HG03196 (cell line): ENCODE measurements at regions not wholly inside any gene's neighbourhood (a gene's known extent, or its start where the extent isn't known, plus 50 kb on each side); places are given as distances from the start of the nearest gene placed in this dataset.

Source experiments
- ATAC-seq: cut with Tn5 transposase; IDR thresholded peaks from one replicate; pipeline ENCODE4 v1.9.1; 2021; ENCODE audit not compliant: unreplicated experiment

DNA sequence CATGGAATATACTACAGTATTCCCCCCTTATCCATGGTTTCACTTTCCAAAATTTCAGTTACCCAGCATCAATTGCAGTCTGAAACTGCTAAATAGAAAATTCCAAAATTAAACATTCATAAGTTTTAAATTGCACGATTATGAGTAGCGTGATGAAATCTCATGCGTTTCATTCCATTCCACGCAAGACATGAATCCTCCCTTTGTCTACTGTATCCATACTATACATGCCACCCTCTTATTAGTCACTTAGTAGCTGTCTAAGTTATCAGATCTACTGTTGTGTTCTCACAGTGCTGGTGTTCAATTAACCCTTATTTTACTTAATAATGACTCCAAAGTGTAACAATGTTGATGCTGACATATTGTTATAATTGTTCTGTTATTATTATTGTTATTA is 261.2 kb upstream of the NDST4 start:
- no peak for ATAC-seq

DNA sequence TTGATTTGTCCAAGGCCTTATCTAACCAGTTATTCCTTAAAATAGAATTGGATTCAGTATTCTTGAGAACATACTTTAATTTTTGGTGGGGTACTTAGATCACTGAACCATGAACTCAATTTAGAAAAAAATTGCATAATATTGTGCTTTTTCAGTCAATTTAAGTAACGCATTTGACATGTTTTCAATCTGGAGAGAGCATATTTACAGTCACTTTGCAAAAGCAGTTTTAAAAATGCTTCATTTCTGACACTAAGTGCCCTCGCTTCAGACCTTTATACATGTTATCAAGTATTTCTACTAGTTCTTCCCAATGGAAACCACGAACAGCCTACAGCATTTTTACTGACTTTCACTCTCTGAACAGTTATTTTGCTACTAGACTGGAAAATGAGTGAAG is 257.1 kb upstream of the NDST4 start:
- no peak for ATAC-seq

DNA sequence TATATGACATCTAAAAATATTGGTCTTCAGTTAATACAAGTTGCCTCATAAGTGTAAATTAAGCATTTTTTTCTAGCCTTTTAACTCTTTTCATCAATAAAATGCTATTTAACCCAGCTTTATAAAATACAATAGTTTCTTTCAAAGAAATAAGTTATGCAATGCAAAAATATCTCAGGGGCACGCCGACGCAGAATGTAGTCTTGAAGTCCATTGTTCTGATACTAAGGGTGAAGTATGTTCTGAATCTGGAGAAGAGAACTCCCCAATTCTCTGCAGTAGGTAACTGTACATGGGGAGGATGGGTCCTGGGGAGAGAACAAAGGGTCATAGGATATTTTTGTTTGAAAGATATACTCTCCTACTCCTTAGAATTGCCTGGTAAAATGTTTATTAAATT is 256.6 kb upstream of the NDST4 start:
- ATAC-seq: no peak

DNA sequence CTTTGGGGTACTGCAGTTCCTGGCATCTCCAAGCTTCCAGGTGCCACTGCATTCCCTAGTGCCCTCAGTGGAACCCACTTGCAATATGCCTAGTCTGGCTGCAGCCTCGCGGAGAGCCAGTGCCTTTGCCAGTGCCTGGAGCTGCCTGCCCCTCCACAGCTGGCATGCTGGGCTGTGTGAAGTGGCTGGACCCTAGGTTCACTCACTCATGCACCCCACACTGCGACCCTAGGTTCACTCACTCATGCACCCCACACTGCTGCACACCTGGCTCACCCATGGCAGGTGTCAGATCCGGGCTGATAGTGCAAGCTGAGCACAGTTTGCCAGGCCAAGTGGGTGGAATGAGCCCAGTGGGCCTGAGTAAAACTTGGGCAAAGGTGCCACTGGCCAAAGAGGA is 253.0 kb upstream of the NDST4 start:
- ATAC-seq: no peak

DNA sequence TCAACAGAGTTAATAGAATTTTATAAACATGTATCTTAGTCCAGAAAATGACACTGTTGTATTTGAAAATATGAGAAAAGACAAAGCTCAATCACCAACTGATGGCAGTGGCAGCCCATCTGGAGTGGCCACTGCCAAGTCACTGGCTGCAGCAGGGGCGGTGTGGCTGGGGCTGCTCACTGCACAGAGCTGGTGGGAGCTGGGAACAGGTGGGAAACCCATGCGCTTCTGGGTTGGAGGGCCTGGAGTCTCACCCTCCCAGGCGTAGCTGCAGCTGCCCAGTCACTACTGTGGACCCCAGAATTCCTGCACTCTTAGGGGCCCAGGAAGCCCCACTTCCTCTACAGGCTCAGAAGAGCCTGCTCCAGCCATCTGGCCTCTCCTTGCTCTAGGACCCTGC is 251.8 kb upstream of the NDST4 start:
- ATAC-seq: no peak

DNA sequence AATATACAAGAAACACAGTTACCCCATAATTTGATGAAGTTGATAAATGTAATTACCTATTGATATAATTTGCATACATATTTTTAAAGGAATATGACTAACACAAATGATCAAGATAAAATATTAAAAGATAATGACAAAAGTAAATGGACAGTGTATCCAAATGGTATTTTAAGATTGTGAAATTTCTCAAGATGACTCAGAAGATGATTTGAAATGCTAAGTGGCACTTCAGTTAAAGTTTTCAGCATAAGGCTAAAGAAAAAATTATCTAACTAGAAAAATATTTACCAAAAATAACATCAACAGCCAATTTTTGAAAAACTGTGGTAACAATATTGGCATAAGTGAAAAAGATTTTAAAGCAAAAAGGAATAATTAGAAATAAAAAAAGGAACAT is 248.4 kb upstream of the NDST4 start:
- ATAC-seq: no peak

DNA sequence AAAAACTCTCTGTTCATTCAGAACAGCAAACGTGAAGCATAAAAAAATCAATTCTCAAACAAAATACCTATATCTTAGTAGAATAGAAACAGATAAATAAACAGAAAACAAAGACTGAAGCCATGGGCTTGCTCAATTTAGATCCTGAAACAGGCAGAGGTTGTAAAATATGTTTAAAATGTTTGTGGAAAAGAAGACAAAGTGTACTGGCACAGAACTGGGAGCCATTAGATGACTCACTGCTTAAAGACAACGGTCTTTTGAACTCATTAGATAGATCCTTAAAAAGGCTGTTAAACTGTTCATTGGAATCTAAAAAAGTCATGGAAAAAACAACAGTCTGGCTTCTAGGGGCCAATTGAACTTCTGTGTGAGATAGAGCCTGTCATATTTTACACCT is 247.0 kb upstream of the NDST4 start:
- ATAC-seq: no peak

DNA sequence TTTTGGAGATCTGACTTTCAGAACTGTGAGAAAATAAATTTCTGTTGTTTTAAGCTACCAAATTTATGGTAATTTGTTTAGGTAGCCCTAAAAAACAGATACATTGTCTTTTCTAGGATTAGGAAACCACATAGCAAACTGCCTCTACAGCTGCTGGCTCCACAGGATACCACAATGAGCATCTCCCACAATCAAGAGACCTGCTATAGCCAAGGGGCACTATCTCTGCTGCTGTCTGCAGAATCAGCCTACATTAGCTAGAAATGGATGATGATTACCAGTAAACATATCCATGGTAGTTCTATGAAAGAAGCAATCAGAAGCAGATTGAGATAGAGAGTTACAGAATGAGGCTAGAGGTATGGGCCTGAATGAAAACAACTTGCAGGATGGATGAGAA is 244.4 kb upstream of the NDST4 start:
- ATAC-seq: no peak

DNA sequence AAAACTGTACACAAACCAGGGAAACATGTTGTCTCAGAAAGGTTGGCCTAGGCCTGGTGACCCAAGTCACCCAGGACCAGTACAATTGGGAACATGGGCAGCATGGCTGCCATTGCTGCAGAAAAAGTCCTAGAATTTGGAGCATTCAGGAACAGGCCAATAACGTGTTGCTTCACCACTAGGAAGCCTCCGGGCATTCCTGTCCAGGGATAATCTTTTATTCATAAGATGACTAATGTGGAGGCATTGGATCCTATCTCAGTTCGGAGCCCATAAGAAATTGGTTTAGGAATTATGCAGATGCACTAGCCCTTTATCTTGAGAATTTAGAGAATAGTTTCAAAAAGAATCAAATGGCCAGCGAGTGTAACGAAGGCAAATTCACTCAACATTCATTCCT is 242.8 kb upstream of the NDST4 start:
- no peak for ATAC-seq

DNA sequence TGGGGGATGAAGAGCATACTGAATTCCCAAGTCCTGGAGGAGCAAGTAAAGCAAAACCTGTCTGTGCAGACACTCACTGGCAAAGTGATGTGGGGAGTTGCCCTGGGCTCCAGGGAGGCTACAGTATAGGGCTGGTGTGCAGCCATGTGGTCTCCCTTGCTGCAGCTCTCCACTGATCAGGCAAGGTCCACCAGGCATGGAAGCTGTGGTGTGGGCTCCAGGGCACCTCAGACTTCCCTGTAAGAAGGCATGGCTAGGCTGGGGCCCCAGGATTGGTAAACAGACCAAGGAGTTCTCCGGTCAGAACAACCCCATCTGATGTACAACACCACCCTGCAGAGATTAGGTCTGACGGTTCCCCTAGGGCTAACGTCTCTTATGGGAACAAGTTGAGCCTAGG is 241.9 kb upstream of the NDST4 start:
- ATAC-seq: no peak

DNA sequence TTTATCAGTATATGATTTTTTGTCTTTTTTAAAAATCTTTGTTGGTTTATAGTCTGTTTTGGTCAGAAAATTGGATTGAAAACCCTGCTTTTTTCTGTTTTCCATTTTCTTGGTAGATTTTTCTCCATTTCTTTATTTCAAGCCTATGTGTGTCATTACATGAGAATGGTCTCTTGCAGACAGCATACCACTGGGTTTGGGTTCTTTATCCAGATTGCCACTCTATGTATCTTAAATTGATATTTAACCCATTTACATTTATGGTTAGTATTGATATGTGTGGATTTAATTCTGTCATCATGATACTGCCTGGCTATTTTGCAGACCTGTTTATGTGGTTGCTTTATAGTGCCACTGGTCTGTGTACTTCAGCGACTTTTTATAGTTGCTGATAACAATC is 239.9 kb upstream of the NDST4 start:
- no peak for ATAC-seq

DNA sequence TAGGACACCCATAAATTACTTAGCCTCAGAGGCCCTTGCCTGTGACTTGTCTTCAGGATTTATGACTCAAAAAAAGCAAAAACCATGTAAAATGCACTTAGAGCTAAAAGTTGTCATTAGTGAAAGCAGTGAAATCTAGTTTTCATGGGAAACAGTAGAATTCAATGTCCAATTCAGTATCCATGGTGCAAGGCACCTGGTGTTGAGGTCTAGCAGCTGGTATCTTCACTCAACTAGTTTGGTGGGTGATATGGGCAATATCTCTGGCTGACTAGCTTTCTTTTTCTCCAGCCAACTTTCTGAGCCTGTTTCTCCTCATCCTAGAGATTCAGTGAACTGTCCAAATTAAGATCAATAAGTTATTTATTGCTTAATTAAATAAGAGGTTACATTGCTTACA is 229.8 kb upstream of the NDST4 start:
- no peak for ATAC-seq

DNA sequence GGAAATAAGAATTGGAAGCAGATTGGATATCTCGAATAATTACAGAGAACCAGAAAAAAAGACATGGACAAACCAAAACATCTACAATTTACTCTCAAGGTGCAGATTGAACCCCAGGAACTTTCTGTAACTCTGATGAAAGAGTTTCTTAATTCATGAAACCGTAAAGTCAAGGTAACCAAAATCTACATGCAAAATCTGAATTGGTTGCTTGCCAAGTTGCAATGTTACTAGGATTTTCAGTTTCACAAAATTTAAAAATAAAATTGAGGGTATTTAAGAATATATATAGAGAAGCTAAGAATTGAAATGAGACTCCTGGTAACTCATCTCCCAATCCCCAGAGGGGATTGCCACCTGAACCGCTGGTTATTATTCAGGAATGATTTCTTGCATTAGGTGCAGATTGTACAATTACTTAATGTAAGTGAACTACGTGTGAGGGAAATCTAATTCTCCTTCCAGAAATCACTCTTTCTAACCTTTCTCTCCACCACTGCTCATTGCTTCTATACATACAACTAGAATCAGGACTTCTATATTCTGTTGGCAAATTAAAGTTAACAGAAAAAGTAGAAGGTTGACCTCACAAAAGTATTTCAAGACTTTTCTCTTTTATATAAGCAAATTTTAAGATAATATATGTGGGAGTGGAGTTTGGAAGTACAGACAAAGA is 221.5 kb upstream of the NDST4 start:
- peak; percentile 61 for ATAC-seq

DNA sequence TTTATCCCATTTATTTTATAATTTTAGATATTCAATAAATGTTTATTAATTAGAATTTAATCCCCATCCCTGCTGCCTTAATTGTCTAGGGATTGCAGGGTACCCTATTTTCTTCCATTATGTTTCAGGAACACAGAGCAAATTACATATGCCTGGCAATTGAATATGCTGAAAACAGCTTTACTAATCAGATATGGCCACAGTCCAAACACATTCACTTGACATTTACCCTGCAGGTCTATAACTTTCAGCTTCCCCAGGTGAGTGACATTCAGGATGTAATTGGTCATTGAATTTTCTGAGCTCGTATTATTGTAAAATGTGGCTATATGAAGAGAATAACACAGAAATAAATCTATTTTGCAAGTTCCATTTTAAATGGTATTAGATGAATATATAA is 218.7 kb upstream of the NDST4 start:
- no peak for ATAC-seq

DNA sequence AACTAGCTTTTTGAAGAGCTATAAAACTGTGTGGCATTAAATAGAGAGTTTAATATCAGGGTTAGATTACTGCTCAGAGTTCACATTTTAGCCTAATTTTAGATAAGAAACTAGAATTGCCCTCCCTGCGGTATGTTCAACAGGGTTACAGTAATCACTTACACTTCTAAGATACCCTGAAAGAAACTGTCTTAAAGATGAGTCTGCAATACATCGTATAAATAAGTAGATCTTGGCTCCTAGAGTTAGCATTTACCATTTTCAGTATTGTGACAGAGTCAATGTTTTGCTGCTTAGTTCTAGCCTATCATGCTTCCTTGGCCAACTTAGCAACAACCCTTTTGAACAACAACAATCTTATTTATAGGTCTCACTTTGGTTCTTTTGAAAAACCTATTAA is 217.8 kb upstream of the NDST4 start:
- ATAC-seq: no peak

DNA sequence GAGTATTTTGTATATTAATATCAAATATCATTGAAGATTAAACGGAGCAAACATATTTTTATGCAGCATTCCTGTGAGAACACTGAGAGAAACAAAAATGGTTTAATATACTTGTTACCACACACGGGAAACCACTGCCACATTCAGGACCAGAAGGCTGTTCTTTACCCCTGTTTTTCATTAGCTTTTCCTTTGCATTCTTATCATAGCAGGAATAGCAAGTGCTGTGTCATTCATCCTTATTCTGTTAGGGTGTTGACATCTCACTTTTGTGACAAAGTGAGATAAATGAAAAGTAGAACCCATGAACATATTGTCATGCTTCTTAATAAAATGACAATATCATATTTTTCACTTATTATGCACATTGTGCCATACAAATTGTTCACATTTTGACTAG is 212.4 kb upstream of the NDST4 start:
- no peak for ATAC-seq

DNA sequence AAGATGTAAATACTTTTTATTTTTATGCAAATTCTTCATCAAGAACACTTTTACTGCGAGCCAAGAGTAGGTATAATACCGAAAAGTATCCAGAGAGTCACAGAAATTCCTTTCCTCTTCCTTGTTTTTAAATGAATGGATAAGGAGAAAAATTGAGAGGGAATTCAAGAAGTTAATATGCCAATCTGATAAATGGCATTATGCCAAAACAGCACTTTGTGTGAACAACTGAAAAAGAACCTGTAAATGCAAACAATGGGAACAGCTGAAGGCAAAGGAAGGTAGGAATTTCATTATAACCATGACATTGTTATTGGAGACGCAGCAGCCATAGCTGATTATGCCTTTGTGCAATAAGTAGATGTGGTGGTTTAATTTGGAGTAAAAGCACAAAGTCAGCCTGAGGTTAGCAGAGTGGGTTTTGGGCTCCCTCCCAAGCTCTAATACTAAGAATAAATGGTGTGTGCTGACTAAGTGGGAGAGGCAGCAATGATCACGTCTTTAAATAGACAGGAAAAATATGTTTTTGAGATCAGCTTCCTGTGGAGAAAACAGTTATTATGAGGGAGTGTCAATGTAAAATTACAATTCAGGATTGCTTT is 209.8 kb upstream of the NDST4 start:
- ATAC-seq: no peak

DNA sequence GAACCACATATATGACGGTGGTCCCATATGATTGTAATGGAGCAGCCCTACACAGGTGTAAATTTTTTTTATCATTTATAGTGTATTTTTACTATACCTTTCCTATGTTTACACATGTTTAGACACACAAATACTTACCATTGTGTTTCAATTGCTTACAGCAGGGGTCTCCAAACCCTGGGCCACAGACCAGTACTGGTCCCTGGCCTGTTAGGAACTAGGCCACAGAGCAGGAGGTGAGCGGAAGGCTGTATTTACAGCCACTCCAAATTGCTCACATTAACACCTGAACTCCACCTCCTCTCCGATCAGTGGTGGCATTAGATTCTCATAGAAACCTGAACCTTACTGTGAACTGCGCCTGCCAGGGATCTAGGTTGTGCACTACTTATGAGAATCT is 201.8 kb upstream of the NDST4 start:
- no peak for ATAC-seq

DNA sequence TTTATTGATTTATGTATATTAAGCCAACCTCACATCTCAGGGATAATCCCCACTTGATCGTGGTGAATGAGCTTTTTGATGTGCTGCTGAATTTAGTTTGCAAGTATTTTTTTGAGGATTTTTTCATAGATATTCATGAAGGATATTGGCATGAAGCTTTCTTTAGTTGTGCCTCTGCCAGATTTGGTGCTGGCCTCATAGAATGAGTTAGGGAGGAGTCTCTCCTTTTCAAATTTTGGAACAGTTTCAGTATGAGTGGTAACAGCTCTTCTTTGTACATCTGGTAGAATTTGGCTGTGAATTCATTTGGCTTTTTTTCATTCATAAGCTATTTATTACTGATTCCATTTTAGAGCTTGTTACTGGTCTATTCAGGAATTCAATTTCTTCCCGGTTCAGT is 197.2 kb upstream of the NDST4 start:
- ATAC-seq: no peak

DNA sequence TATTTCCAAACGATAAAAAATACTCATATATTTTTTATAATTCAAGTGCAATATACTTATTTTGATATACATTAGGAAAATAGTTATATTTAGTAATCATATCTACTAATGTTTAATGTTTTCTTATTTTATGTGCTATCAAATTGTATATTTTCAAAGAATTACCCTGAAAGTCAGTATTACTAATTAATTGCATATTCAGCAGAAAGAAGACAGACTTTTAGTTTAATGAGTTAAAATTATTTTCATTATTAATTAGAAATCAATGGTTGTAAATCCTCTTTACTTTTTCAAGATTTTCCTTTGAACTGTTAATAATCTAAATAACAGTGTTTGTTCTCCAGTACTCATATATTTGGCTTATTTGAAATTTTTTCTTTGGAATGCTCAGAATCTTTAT is 181.3 kb upstream of the NDST4 start:
- ATAC-seq: no peak

DNA sequence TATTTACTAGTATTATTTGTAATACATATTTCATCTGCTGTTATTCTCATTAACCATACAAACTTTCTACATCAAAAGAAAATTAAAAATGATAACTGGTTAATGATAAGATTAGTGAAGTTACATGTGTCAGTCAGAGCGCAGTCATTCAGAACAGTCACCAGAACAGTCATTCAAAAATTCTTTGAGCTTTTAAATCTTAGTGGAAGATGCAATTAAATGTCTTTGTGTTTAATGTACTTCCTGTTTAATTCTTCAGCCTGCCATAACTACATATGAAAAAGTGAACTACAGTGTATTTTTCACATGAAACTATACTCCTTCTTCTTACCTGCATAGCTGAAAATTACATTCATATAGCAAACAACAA is 179.7 kb upstream of the NDST4 start:
- no peak for ATAC-seq

DNA sequence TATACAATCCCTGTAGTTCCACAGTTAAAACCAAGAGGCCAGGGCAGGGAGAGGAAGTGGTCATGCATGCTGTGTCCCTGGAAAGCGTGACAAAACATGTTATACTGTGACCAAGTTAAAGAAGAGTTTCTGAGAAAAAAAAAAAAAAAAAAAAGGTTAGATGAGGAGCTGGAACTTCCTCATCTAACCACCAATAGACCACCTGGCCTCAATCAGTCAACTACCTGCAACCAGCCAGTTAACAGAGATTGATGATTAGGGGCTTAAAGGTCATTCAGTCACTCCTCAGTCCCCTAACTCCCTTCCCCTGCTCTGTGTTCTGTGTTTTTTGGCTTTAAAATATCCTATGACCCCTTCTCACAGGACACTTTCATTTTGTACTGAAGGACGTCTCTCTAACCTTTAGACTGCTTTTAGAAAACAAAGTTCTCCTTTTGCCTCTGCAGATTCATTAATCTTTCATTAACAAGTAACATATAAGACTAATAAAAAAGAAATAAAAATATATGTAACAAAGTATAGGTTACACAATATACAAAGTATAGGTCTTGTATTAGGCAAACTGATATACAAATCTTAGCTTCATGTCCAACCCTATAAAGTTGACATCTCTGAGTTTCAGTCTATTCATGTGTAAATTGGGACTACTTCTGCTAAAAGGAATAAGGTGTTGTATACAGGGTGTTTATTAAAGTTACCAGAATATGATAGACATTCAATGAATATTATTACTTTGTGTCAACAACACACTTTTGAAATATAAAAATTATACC is 179.1 kb upstream of the NDST4 start:
- peak; percentile 84 for ATAC-seq

DNA sequence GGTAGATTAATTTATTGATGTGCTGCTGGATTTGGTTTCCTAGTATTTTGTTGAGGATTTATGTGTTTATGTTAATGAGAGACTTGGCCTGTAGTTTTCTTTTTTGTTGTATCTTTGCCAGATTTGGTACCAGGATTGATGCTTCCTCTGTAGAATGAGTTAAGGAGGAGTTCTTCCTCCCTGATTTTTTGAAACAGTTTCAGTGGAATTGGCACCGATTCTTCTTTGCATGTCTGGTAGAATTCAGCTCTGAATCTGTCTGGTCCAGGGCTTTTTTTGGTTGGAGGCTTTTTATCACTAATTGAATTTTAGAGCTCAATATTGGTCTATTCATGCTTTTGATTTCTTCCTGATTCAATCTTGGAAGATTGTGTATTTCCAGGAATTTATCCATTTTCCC is 174.0 kb upstream of the NDST4 start:
- no peak for ATAC-seq
